Cardiac muscle cell (in vitro differentiated cells and primary cell): ENCODE measurements at regions not wholly inside any gene's neighbourhood (a gene's known extent, or its start where the extent isn't known, plus 50 kb on each side); places are given as distances from the start of the nearest gene placed in this dataset.

Experiments
- DNase-seq, 2 donors: peaks; one replicate each; pipeline versions ENCODE4 v3.0.0 to v3.0.0-alpha.2; 2010 to 2017; ENCODE audit warnings: low read depth in 1 of 2, low spot score in 1 of 2
- H3K27ac ChIP-seq: fragments of 200-600 bp; sonication (generic); 2 replicates; pipeline ENCODE4 v1.5.1; 2016
- H3K27me3 ChIP-seq: fragments of 200-600 bp; sonication (generic); 2 replicates; pipeline ENCODE4 v1.6.0; 2016; ENCODE audit warnings: control low read depth
- H3K36me3 ChIP-seq: fragments of 200-600 bp; sonication (generic); 2 replicates; pipeline ENCODE4 v1.5.1; 2016; ENCODE audit warnings: control low read depth
- H3K4me1 ChIP-seq: fragments of 200-600 bp; sonication (generic); 2 replicates; pipeline ENCODE4 v1.8.1; 2017; ENCODE audit warnings: low read depth, mild to moderate bottlenecking, mixed run types
- H3K4me3 ChIP-seq: fragments of 200-600 bp; sonication (generic); 2 replicates; pipeline ENCODE4 v1.5.1; 2016; ENCODE audit warnings: mild to moderate bottlenecking
- H3K9me3 ChIP-seq: fragments of 200-600 bp; sonication (generic); 2 replicates; pipeline ENCODE4 v1.5.1; 2017; ENCODE audit warnings: low read depth, mild to moderate bottlenecking, control low read depth
- CTCF ChIP-seq: IDR thresholded peaks from 2 replicates; pipeline ENCODE4 v1.5.1; 2012; ENCODE audit warnings: low read depth, mild to moderate bottlenecking, low read length

- Histone ChIP-seq H3K36me3 (no peaks in the 10 kb centered on the region), H3K4me3 (no peak overlapping the region), H3K27ac (no peak overlapping the region), H3K27me3 (no peaks in the 10 kb centered on the region), H3K4me1 (no peaks in the 10 kb centered on the region), H3K9me3 (no peaks in the 10 kb centered on the region)
- no peak for DNase-seq
- no peak for TF ChIP-seq CTCF
Observed at GRCh38 chr17:51398687-51399086, 138.3 kb downstream of the UTP18 start.

- Histone ChIP-seq H3K4me3 (no peak overlapping the region), H3K4me1 (no peaks in the 10 kb centered on the region), H3K9me3 (no peaks in the 10 kb centered on the region), H3K27ac (no peak overlapping the region), H3K27me3 (no peaks in the 10 kb centered on the region), H3K36me3 (no peaks in the 10 kb centered on the region)
- no peak for TF ChIP-seq CTCF
- no peak for DNase-seq
Observed at GRCh38 chr17:51401279-51401678, 140.9 kb downstream of the UTP18 start.

- no peak overlapping the region for H3K27ac ChIP-seq
- H3K4me1 ChIP-seq: no peaks in the 10 kb centered on the region
- DNase-seq: no peak
- TF ChIP-seq CTCF: no peak
- H3K36me3 ChIP-seq: no peaks in the 10 kb centered on the region
- no peaks in the 10 kb centered on the region for H3K9me3 ChIP-seq
- H3K4me3 ChIP-seq: no peak overlapping the region
- H3K27me3 ChIP-seq: no peaks in the 10 kb centered on the region
Observed at GRCh38 chr17:51402899-51403298, 142.6 kb downstream of the UTP18 start.

- H3K9me3 ChIP-seq: no peaks in the 10 kb centered on the region
- TF ChIP-seq CTCF: no peak
- no peaks in the 10 kb centered on the region for H3K4me1 ChIP-seq
- H3K27ac ChIP-seq: no peak overlapping the region
- no peak for DNase-seq
- H3K27me3 ChIP-seq: peaks cover 5% of the 10 kb centered on the region
- H3K36me3 ChIP-seq: no peaks in the 10 kb centered on the region
- H3K4me3 ChIP-seq: no peak overlapping the region
Observed at GRCh38 chr17:51407576-51407975, 147.2 kb downstream of the UTP18 start.

GRCh38 chr17:51419476-51419875 is 159.1 kb downstream of the UTP18 start:
- H3K27ac ChIP-seq: no peak overlapping the region
- H3K9me3 ChIP-seq: no peaks in the 10 kb centered on the region
- H3K27me3 ChIP-seq: no peaks in the 10 kb centered on the region
- no peak overlapping the region for H3K4me3 ChIP-seq
- no peaks in the 10 kb centered on the region for H3K36me3 ChIP-seq
- no peak for TF ChIP-seq CTCF
- no peak for DNase-seq
- H3K4me1 ChIP-seq: no peaks in the 10 kb centered on the region

- Histone ChIP-seq H3K4me1 (no peaks in the 10 kb centered on the region), H3K27ac (no peak overlapping the region), H3K27me3 (no peaks in the 10 kb centered on the region), H3K36me3 (no peaks in the 10 kb centered on the region), H3K4me3 (no peak overlapping the region), H3K9me3 (no peaks in the 10 kb centered on the region)
- DNase-seq: no peak
- TF ChIP-seq CTCF: no peak
Observed at GRCh38 chr17:51421525-51421924, 161.2 kb downstream of the UTP18 start.
